GM04504 (cell line): ENCODE measurements at regions not wholly inside any gene's neighbourhood (a gene's known extent, or its start where the extent isn't known, plus 50 kb on each side); places are given as distances from the start of the nearest gene placed in this dataset.
"Not testable (repeated sequence)": the region's sequence is repeated elsewhere in the genome, so short reads cannot be mapped to it uniquely, and the experiment has no call there.

Source experiments
- DNase-seq: peaks from one replicate; pipeline ENCODE4 v3.0.0-alpha.2; 2012; ENCODE audit warnings: low read depth

GRCh38 chr3:64388886-64389285 lies 163.6 kb upstream of the PRICKLE2 start:
- DNase-seq, result no peak

GRCh38 chr3:64387688-64388087 lies 162.4 kb upstream of the PRICKLE2 start:
- DNase-seq, result no peak

- DNase-seq, result no peak
Observed at GRCh38 chr3:64385277-64385676, 160.0 kb upstream of the PRICKLE2 start.

- no peak for DNase-seq
Observed at GRCh38 chr3:64384561-64384960, 159.3 kb upstream of the PRICKLE2 start.

- DNase-seq, result no peak
Observed at GRCh38 chr3:64382153-64382552, 156.9 kb upstream of the PRICKLE2 start.

GRCh38 chr3:64381367-64381766 lies 156.1 kb upstream of the PRICKLE2 start:
- DNase-seq, result no peak

- no peak for DNase-seq
Observed at GRCh38 chr3:64380546-64380945, 155.3 kb upstream of the PRICKLE2 start.

- no peak for DNase-seq
Observed at GRCh38 chr3:64379221-64379620, 154.0 kb upstream of the PRICKLE2 start.

- DNase-seq, result no peak
Observed at GRCh38 chr3:64377942-64378341, 152.7 kb upstream of the PRICKLE2 start.

GRCh38 chr3:64375737-64376136 lies 150.5 kb upstream of the PRICKLE2 start:
- DNase-seq, result no peak

GRCh38 chr3:64369390-64369789 lies 144.1 kb upstream of the PRICKLE2 start:
- no peak for DNase-seq

- DNase-seq, result no peak
Observed at GRCh38 chr3:64368257-64369020, 143.2 kb upstream of the PRICKLE2 start.

GRCh38 chr3:64365877-64366276 lies 140.6 kb upstream of the PRICKLE2 start:
- no peak for DNase-seq

GRCh38 chr3:64363842-64364241 lies 138.6 kb upstream of the PRICKLE2 start:
- no peak for DNase-seq

GRCh38 chr3:64361962-64362735 lies 136.9 kb upstream of the PRICKLE2 start:
- no peak for DNase-seq

GRCh38 chr3:64361036-64361435 lies 135.8 kb upstream of the PRICKLE2 start:
- not testable (repeated sequence) for DNase-seq

GRCh38 chr3:64360280-64360679 lies 135.0 kb upstream of the PRICKLE2 start:
- DNase-seq, result no peak

- no peak for DNase-seq
Observed at GRCh38 chr3:64359735-64360134, 134.5 kb upstream of the PRICKLE2 start.

GRCh38 chr3:64358853-64359252 lies 133.6 kb upstream of the PRICKLE2 start:
- no peak for DNase-seq

GRCh38 chr3:64358176-64358575 lies 132.9 kb upstream of the PRICKLE2 start:
- no peak for DNase-seq

GRCh38 chr3:64357481-64357880 lies 132.2 kb upstream of the PRICKLE2 start:
- no peak for DNase-seq

- no peak for DNase-seq
Observed at GRCh38 chr3:64355401-64355807, 130.1 kb upstream of the PRICKLE2 start.

GRCh38 chr3:64354956-64355355 lies 129.7 kb upstream of the PRICKLE2 start:
- DNase-seq, result no peak
